Upper lobe of right lung (tissue), 1 donor: ENCODE measurements at regions not wholly inside any gene's neighbourhood (a gene's known extent, or its start where the extent isn't known, plus 50 kb on each side); places are given as distances from the start of the nearest gene placed in this dataset.
"Not testable (repeated sequence)": the region's sequence is repeated elsewhere in the genome, so short reads cannot be mapped to it uniquely, and the experiment has no call there.

ENCODE experiments used
- ATAC-seq: fragments of 200-7000 bp; cut with Tn5 transposase; one replicate; pipeline ENCODE4 v1.9.1; 2020; ENCODE audit warnings: mild to moderate bottlenecking, moderate library complexity
- DNase-seq: peaks from one replicate; pipeline ENCODE4 v3.0.0-alpha.2; 2020
- H3K27ac ChIP-seq: fragments of 200-600 bp; one replicate; pipeline ENCODE4 v1.8.0; 2022
- H3K27me3 ChIP-seq: fragments of 200-600 bp; one replicate; pipeline ENCODE4 v1.8.0; 2022; ENCODE audit warnings: mild to moderate bottlenecking
- H3K36me3 ChIP-seq: fragments of 200-600 bp; one replicate; pipeline ENCODE4 v1.8.0; 2022
- H3K4me1 ChIP-seq: fragments of 200-600 bp; one replicate; pipeline ENCODE4 v1.8.0; 2022
- H3K4me3 ChIP-seq: fragments of 200-600 bp; one replicate; pipeline ENCODE4 v1.8.0; 2022; ENCODE audit warnings: mild to moderate bottlenecking
- H3K9me3 ChIP-seq: fragments of 200-600 bp; one replicate; pipeline ENCODE4 v1.8.0; 2022
- CTCF ChIP-seq: fragments of 200-600 bp; IDR thresholded peaks from one replicate; pipeline ENCODE4 v1.8.0; 2022; ENCODE audit warnings: antibody characterized with exemption
- intact Hi-C: fragments of 100-400 bp; cut with DNase I; formaldehyde crosslinking; loops from one replicate; pipeline ENCODE4 v1.11.0; 2022
- donor health status: DM: no; HTN: yes; CAD: no; lungs with severe emphysema.

- DNase-seq (no peak), ATAC-seq (no peak)
- Histone ChIP-seq H3K27me3 (no peaks in the 10 kb centered on the region), H3K9me3 (no peaks in the 10 kb centered on the region), H3K36me3 (no peaks in the 10 kb centered on the region), H3K4me1 (no peaks in the 10 kb centered on the region), H3K27ac (no peak overlapping the region), H3K4me3 (no peak overlapping the region)
- no peak for TF ChIP-seq CTCF
- intact Hi-C loops = no loop called here
These were observed 378.7 kb upstream of the ATP11B start for GRCh38 chr3:182414586-182414985.

GRCh38 chr3:182420741-182421140, 372.6 kb upstream of the ATP11B start:
- ATAC-seq (no peak), DNase-seq (no peak)
- intact Hi-C loops = no loop called here
- no peaks in the 10 kb centered on the region for H3K4me1 ChIP-seq
- no peak overlapping the region for H3K27ac ChIP-seq
- no peaks in the 10 kb centered on the region for H3K36me3 ChIP-seq
- no peaks in the 10 kb centered on the region for H3K27me3 ChIP-seq
- no peaks in the 10 kb centered on the region for H3K9me3 ChIP-seq
- no peak overlapping the region for H3K4me3 ChIP-seq
- no peak for TF ChIP-seq CTCF

- H3K4me1 ChIP-seq = no peaks in the 10 kb centered on the region
- no peaks in the 10 kb centered on the region for H3K27me3 ChIP-seq
- TF ChIP-seq CTCF = no peak
These were observed 369.3 kb upstream of the ATP11B start for GRCh38 chr3:182424006-182424405.

GRCh38 chr3:182425926-182426718, 367.2 kb upstream of the ATP11B start:
- H3K4me1 ChIP-seq, H3K27me3 ChIP-seq, H3K9me3 ChIP-seq, H3K27ac ChIP-seq, ATAC-seq, DNase-seq, H3K4me3 ChIP-seq, intact Hi-C loops, H3K36me3 ChIP-seq: not testable (repeated sequence)

More at GRCh38 chr3:182424006-182424405, 369.3 kb upstream of the ATP11B start:
- Histone ChIP-seq H3K9me3 (no peaks in the 10 kb centered on the region), H3K36me3 (no peaks in the 10 kb centered on the region), H3K4me3 (no peak overlapping the region), H3K27ac (no peak overlapping the region)
- ATAC-seq = no peak
- DNase-seq = no peak
- intact Hi-C loops = no loop called here

GRCh38 chr3:182431972-182432371, 361.3 kb upstream of the ATP11B start:
- ATAC-seq, H3K36me3 ChIP-seq, H3K9me3 ChIP-seq, intact Hi-C loops, H3K27ac ChIP-seq, DNase-seq, H3K4me1 ChIP-seq, H3K27me3 ChIP-seq, H3K4me3 ChIP-seq: not testable (repeated sequence)

- Histone ChIP-seq H3K4me1 (no peaks in the 10 kb centered on the region), H3K4me3 (no peak overlapping the region), H3K27me3 (no peaks in the 10 kb centered on the region), H3K36me3 (no peaks in the 10 kb centered on the region), H3K9me3 (no peaks in the 10 kb centered on the region), H3K27ac (no peak overlapping the region)
- DNase-seq = no peak
- intact Hi-C loops = no loop called here
- TF ChIP-seq CTCF = no peak
- no peak for ATAC-seq
These were observed 357.4 kb upstream of the ATP11B start for GRCh38 chr3:182435860-182436259.

- Histone ChIP-seq H3K27ac (no peak overlapping the region), H3K9me3 (no peaks in the 10 kb centered on the region), H3K36me3 (no peaks in the 10 kb centered on the region), H3K4me1 (no peaks in the 10 kb centered on the region), H3K4me3 (no peak overlapping the region), H3K27me3 (no peaks in the 10 kb centered on the region)
- ATAC-seq = no peak
- DNase-seq = no peak
- TF ChIP-seq CTCF = no peak
- intact Hi-C loops = no loop called here
These were observed 356.8 kb upstream of the ATP11B start for GRCh38 chr3:182436547-182436946.
